GM23338 (cell line): ENCODE measurements at regions not wholly inside any gene's neighbourhood (a gene's known extent, or its start where the extent isn't known, plus 50 kb on each side); places are given as distances from the start of the nearest gene placed in this dataset.

Source experiments
- ATAC-seq: fragments of 200-7000 bp; cut with Tn5 transposase; 3 replicates; pipeline ENCODE4 v1.9.1; 2020
- DNase-seq: peaks from one replicate; pipeline ENCODE4 v3.0.0-alpha.2; 2015; ENCODE audit warnings: low spot score
- H2AFZ ChIP-seq: fragments of 200-600 bp; sonication (generic); 2 replicates; pipeline ENCODE4 v1.8.0; 2016; ENCODE audit warnings: antibody characterized with exemption, mild to moderate bottlenecking, moderate library complexity
- H3F3A ChIP-seq: fragments of 200-600 bp; sonication (generic); replicated peaks from 2 replicates; pipeline ENCODE4 v1.8.0; 2017; ENCODE audit warnings: antibody characterized with exemption, mixed run types, low read depth
- H3K27ac ChIP-seq: fragments of 200-600 bp; sonication (generic); 2 replicates; pipeline ENCODE4 v1.6.1; 2016; ENCODE audit warnings: low read depth
- H3K27me3 ChIP-seq: fragments of 200-600 bp; sonication (generic); 2 replicates; pipeline ENCODE4 v1.8.0; 2016; ENCODE audit warnings: mild to moderate bottlenecking, mixed run types, moderate library complexity; ENCODE audit not compliant: insufficient read depth
- H3K36me3 ChIP-seq: fragments of 200-600 bp; sonication (generic); 2 replicates; pipeline ENCODE4 v1.8.0; 2016; ENCODE audit warnings: mild to moderate bottlenecking; ENCODE audit not compliant: insufficient read depth
- H3K4me1 ChIP-seq: fragments of 200-600 bp; sonication (generic); 2 replicates; pipeline ENCODE4 v1.8.0; 2016; ENCODE audit warnings: mild to moderate bottlenecking, moderate library complexity; ENCODE audit not compliant: insufficient read depth
- H3K4me2 ChIP-seq: fragments of 200-600 bp; sonication (generic); 2 replicates; pipeline ENCODE4 v1.7.1; 2017; ENCODE audit warnings: mixed run types
- H3K4me3 ChIP-seq: fragments of 200-600 bp; sonication (generic); 2 replicates; pipeline ENCODE4 v1.6.1; 2016; ENCODE audit warnings: mixed run types
- H3K79me2 ChIP-seq: fragments of 200-600 bp; sonication (generic); replicated peaks from 2 replicates; pipeline ENCODE4 v1.8.0; 2017; ENCODE audit warnings: mild to moderate bottlenecking; ENCODE audit not compliant: insufficient read depth
- H3K9me2 ChIP-seq: fragments of 200-600 bp; sonication (generic); 2 replicates; pipeline ENCODE4 v1.8.0; 2017; ENCODE audit not compliant: insufficient read depth
- H4K20me1 ChIP-seq: fragments of 200-600 bp; sonication (generic); replicated peaks from 2 replicates; pipeline ENCODE4 v1.8.0; 2017; ENCODE audit warnings: mild to moderate bottlenecking; ENCODE audit not compliant: insufficient read depth
- H3K27ac Mint-ChIP-seq: 2 replicates; pipeline ENCODE4 v1.8.0; 2020; ENCODE audit warnings: inconsistent platforms, mild to moderate bottlenecking, moderate library complexity, mixed read lengths
- H3K27me3 Mint-ChIP-seq: 3 replicates; pipeline ENCODE4 v1.8.0; 2022; ENCODE audit warnings: low read depth, mild to moderate bottlenecking, moderate library complexity, mixed read lengths, inconsistent platforms; ENCODE audit not compliant: insufficient read depth, poor library complexity
- H3K36me3 Mint-ChIP-seq: 3 replicates; pipeline ENCODE4 v1.8.0; 2021; ENCODE audit warnings: low read depth, mild to moderate bottlenecking, inconsistent platforms, moderate library complexity, mixed read lengths
- H3K4me1 Mint-ChIP-seq: 3 replicates; pipeline ENCODE4 v1.8.0; 2020; ENCODE audit warnings: mild to moderate bottlenecking, inconsistent platforms, mixed read lengths
- H3K4me3 Mint-ChIP-seq: 3 replicates; pipeline ENCODE4 v1.8.0; 2021; ENCODE audit warnings: moderate library complexity, mild to moderate bottlenecking, inconsistent platforms, mixed read lengths
- H3K9me3 Mint-ChIP-seq: 3 replicates; pipeline ENCODE4 v1.8.0; 2020; ENCODE audit warnings: moderate library complexity, mild to moderate bottlenecking, inconsistent platforms, mixed read lengths
- CREB1 ChIP-seq: fragments of 250-450 bp; sonication (Bioruptor Pico); IDR thresholded peaks from 2 replicates; pipeline ENCODE4 v1.5.0; 2020; ENCODE audit warnings: low read depth, mild to moderate bottlenecking, moderate library complexity
- CTCF ChIP-seq, 2 experiments: fragments of 200-600 bp in 1 of 2; sonication (generic) in 1 of 2; conservative IDR thresholded peaks; 2 replicates each; pipeline versions ENCODE4 v1.5.1 to v1.6.1; 2016 to 2017; ENCODE audit warnings: antibody characterized with exemption in 2 of 2, low read depth in 2 of 2, mild to moderate bottlenecking in 2 of 2, moderate library complexity in 1 of 2
- EZH2 ChIP-seq: fragments of 200-600 bp; sonication (generic); IDR thresholded peaks from one replicate; pipeline ENCODE4 v1.8.0; 2017; ENCODE audit warnings: antibody characterized with exemption, mild to moderate bottlenecking, low read depth; ENCODE audit not compliant: unreplicated experiment
- EZH2phosphoT487 ChIP-seq: fragments of 200-600 bp; sonication (generic); IDR thresholded peaks from one replicate; pipeline ENCODE4 v1.8.1; 2018; ENCODE audit warnings: antibody characterized with exemption; ENCODE audit not compliant: unreplicated experiment
- JUNB ChIP-seq: IDR thresholded peaks from one replicate; pipeline ENCODE4 v1.6.1; 2016; ENCODE audit warnings: antibody characterized with exemption; ENCODE audit not compliant: unreplicated experiment
- NANOG ChIP-seq: IDR thresholded peaks from 2 replicates; pipeline ENCODE4 v1.6.1; 2016; ENCODE audit warnings: antibody characterized with exemption, borderline replicate concordance
- POLR2AphosphoS5 ChIP-seq: IDR thresholded peaks from 2 replicates; pipeline ENCODE4 v1.6.1; 2016; ENCODE audit warnings: antibody characterized with exemption, low read depth
- REST ChIP-seq: IDR thresholded peaks from one replicate; pipeline ENCODE4 v1.6.1; 2018; ENCODE audit warnings: antibody characterized with exemption; ENCODE audit not compliant: unreplicated experiment
- STAT1 ChIP-seq: IDR thresholded peaks from one replicate; pipeline ENCODE4 v1.6.1; 2016; ENCODE audit warnings: antibody characterized with exemption; ENCODE audit not compliant: unreplicated experiment
- ZNF114 ChIP-seq: fragments of 250-450 bp; sonication (Bioruptor Pico); IDR thresholded peaks from 2 replicates; pipeline ENCODE4 v1.5.0; 2020; ENCODE audit warnings: mild to moderate bottlenecking, moderate library complexity
- ZNF331 ChIP-seq: fragments of 250-450 bp; sonication (Bioruptor Pico); IDR thresholded peaks from 2 replicates; pipeline ENCODE4 v1.5.0; 2020; ENCODE audit warnings: low read depth, mild to moderate bottlenecking, moderate library complexity
- ZNF462 ChIP-seq: fragments of 250-450 bp; sonication (Bioruptor Pico); IDR thresholded peaks from 2 replicates; pipeline ENCODE4 v1.5.0; 2020; ENCODE audit warnings: mild to moderate bottlenecking, moderate library complexity
- TF ChIP-seq, protein P1 (sequence below): IDR thresholded peaks from 2 replicates; pipeline ENCODE4 v1.6.1; 2016; ENCODE audit warnings: antibody characterized with exemption

GRCh38 chr17:12318571-12319266 is 298.0 kb downstream of the MAP2K4 start:
- H3K4me1 Mint-ChIP-seq, result no peaks in the 10 kb centered on the region

More at GRCh38 chr17:12318571-12319266, 298.0 kb downstream of the MAP2K4 start:
- H4K20me1 ChIP-seq, result no peaks in the 10 kb centered on the region
- no peaks in the 10 kb centered on the region for H3K27me3 Mint-ChIP-seq
- no peaks in the 10 kb centered on the region for H3K36me3 ChIP-seq
- H3K9me2 ChIP-seq, result peaks cover 4% of the 10 kb centered on the region; the same call in 1 of the 2 replicates
- DNase-seq, result no peak
- TF ChIP-seq CTCF (conservative IDR thresholded peaks at IDR 0.05; ENCODE audit: low read depth in 2 of 2) (no peak), STAT1 (no peak), REST (no peak), POLR2AphosphoS5 (no peak), ZNF462 (CRISPR knock-in tag) (no peak), CREB1 (CRISPR knock-in tag) (no peak), NANOG (no peak), ZNF114 (CRISPR knock-in tag) (no peak), EZH2 (no peak), ZNF331 (CRISPR knock-in tag) (no peak), EZH2phosphoT487 (no peak), JUNB (no peak)
- TF ChIP-seq, protein P1, sequence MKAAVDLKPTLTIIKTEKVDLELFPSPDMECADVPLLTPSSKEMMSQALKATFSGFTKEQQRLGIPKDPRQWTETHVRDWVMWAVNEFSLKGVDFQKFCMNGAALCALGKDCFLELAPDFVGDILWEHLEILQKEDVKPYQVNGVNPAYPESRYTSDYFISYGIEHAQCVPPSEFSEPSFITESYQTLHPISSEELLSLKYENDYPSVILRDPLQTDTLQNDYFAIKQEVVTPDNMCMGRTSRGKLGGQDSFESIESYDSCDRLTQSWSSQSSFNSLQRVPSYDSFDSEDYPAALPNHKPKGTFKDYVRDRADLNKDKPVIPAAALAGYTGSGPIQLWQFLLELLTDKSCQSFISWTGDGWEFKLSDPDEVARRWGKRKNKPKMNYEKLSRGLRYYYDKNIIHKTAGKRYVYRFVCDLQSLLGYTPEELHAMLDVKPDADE, result no peak
- no peak overlapping the region for H3K4me2 ChIP-seq
- H3K36me3 Mint-ChIP-seq, result no peaks in the 10 kb centered on the region
- no peak overlapping the region for H2AFZ ChIP-seq
- H3K27me3 ChIP-seq, result no peaks in the 10 kb centered on the region
- H3K27ac Mint-ChIP-seq, result no peak overlapping the region
- H3K27ac ChIP-seq, result no peak overlapping the region
- H3K79me2 ChIP-seq, result no peaks in the 10 kb centered on the region
- no peak overlapping the region for H3K4me3 Mint-ChIP-seq
- no peak for ATAC-seq
- H3K9me3 Mint-ChIP-seq, result peaks cover 4% of the 10 kb centered on the region; the same call in 1 of the 3 replicates
- H3F3A ChIP-seq, result no peaks in the 10 kb centered on the region
- no peaks in the 10 kb centered on the region for H3K4me1 ChIP-seq
- H3K4me3 ChIP-seq, result no peak overlapping the region
